ENCODE measurements at regions not wholly inside any gene's neighbourhood (a gene's known extent, or its start where the extent isn't known, plus 50 kb on each side); places are given as distances from the start of the nearest gene placed in this dataset.

DNA sequence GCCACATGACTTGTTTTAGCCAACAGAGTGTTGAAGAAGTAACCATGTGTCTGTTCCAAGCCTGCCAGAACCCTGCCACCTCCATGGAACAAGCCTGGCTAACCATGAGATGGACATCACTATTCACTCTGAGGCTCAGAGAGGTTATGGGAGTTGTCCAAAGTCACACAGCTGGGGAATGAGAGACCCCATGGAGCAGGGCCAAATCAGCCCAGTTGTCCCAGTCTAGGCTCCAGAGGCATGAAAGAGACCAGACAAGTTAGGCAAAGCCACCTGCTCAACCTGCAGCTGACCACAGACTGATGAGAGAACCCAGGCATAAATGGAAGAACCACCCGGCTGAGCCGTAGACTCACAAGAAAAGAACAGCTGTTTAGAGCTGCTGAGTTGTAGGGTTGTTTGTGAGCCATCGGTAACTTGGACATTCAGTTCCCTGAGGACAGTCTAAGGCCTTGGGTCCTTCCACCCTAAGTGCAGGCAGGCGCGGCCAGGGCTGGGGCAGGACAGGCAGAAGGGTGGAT, 74.7 kb upstream of the PHF21B start:
- TF ChIP-seq POLR2A (IDR thresholded peaks at IDR 0.05) (no peak), POLR2AphosphoS5 (IDR thresholded peaks at IDR 0.05) (no peak)
- TF ChIP-seq, protein P1, sequence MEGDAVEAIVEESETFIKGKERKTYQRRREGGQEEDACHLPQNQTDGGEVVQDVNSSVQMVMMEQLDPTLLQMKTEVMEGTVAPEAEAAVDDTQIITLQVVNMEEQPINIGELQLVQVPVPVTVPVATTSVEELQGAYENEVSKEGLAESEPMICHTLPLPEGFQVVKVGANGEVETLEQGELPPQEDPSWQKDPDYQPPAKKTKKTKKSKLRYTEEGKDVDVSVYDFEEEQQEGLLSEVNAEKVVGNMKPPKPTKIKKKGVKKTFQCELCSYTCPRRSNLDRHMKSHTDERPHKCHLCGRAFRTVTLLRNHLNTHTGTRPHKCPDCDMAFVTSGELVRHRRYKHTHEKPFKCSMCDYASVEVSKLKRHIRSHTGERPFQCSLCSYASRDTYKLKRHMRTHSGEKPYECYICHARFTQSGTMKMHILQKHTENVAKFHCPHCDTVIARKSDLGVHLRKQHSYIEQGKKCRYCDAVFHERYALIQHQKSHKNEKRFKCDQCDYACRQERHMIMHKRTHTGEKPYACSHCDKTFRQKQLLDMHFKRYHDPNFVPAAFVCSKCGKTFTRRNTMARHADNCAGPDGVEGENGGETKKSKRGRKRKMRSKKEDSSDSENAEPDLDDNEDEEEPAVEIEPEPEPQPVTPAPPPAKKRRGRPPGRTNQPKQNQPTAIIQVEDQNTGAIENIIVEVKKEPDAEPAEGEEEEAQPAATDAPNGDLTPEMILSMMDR (IDR thresholded peaks at IDR 0.05 in 8 of 11, conservative IDR thresholded peaks at IDR 0.05 in 3 of 11) = no peak
